AG04450 (cell line): ENCODE measurements at regions not wholly inside any gene's neighbourhood (a gene's known extent, or its start where the extent isn't known, plus 50 kb on each side); places are given as distances from the start of the nearest gene placed in this dataset.
"Not testable (repeated sequence)": the region's sequence is repeated elsewhere in the genome, so short reads cannot be mapped to it uniquely, and the experiment has no call there.

Source experiments
- CTCF ChIA-PET: fragments of 300-600, 350-600 bp; formaldehyde crosslinking; extraction: SDS; loops from one replicate; lab custom pipeline; 2022; ENCODE audit warnings: antibody characterized with exemption, inconsistent platforms; lab: Charles Lee
- POLR2A ChIA-PET: fragments of 350-600 bp; formaldehyde crosslinking; extraction: SDS; loops from one replicate; lab custom pipeline; 2021; ENCODE audit warnings: antibody characterized with exemption, inconsistent platforms; lab: Yijun Ruan, JAX
- DNase-seq: peaks from one replicate; pipeline ENCODE4 v3.0.0-alpha.2; 2011; ENCODE audit warnings: low read depth, low spot score
- H3K27ac ChIP-seq: one replicate; pipeline ENCODE4 v1.5.1; 2012; ENCODE audit warnings: low read depth, low read length, control low read depth
- H3K27me3 ChIP-seq: one replicate; pipeline ENCODE4 v1.6.0; 2012; ENCODE audit warnings: low read length; ENCODE audit not compliant: control insufficient read depth, insufficient read depth
- H3K4me3 ChIP-seq: 2 replicates; pipeline ENCODE4 v1.5.1; 2011; ENCODE audit warnings: mild to moderate bottlenecking, low read depth, low read length, control low read depth
- H3K9me3 ChIP-seq: 2 replicates; pipeline ENCODE4 v1.5.1; 2012; ENCODE audit warnings: low read length; ENCODE audit not compliant: control insufficient read depth, insufficient read depth
- TF ChIP-seq, protein P1 (sequence below): IDR thresholded peaks from 2 replicates; pipeline ENCODE4 v1.5.1; 2011; ENCODE audit warnings: low read depth, low read length, control low read depth, inconsistent platforms

DNA sequence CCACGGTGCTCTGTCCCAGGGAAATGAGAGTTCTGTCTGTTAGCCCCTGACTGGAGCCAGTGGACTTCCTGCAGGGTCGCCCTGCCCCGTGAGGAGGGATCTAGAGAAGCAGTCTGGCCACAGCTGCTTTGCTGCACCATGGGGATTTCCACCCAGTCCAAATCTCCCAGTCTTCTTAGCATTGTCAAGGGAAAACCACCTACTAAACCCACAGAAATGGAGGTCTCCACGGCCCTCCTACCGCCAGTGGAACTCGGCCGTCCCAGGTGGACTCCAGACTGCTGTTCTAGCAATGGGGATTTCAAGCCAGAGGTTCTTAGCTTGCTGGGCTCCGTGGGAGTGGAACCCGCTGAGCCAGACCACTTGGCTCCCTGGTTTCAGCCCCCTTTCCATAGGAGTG, 133.3 kb upstream of the PCDH7 start:
- no peaks in the 10 kb centered on the region; the same call in 1 of the 2 replicates for H3K9me3 ChIP-seq
- H3K27me3 ChIP-seq = no peaks in the 10 kb centered on the region
- DNase-seq = no peak
- ChIA-PET CTCF (no interaction called here), POLR2A (no interaction called here)
- H3K27ac ChIP-seq = no peak overlapping the region
- TF ChIP-seq, protein P1, sequence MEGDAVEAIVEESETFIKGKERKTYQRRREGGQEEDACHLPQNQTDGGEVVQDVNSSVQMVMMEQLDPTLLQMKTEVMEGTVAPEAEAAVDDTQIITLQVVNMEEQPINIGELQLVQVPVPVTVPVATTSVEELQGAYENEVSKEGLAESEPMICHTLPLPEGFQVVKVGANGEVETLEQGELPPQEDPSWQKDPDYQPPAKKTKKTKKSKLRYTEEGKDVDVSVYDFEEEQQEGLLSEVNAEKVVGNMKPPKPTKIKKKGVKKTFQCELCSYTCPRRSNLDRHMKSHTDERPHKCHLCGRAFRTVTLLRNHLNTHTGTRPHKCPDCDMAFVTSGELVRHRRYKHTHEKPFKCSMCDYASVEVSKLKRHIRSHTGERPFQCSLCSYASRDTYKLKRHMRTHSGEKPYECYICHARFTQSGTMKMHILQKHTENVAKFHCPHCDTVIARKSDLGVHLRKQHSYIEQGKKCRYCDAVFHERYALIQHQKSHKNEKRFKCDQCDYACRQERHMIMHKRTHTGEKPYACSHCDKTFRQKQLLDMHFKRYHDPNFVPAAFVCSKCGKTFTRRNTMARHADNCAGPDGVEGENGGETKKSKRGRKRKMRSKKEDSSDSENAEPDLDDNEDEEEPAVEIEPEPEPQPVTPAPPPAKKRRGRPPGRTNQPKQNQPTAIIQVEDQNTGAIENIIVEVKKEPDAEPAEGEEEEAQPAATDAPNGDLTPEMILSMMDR = no peak
- no peak overlapping the region for H3K4me3 ChIP-seq

DNA sequence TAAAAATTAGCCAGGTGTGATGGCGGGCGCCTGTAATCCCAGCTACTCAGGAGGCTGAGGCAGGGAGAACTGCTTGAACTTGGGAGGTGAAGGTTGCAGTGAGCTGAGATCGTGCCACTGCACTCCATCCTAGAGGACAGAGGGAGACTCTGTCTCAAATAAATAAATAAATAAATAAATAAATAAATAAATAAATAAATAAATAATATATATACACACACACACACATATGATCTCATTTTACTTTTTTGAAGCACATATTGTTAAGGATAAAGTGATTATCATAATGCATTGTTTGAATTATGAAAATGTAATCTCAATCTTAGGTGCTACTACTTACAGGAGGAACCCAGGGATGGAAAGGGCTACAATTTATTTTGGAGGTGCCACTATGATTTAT, 130.5 kb upstream of the PCDH7 start:
- H3K4me3 ChIP-seq, H3K27me3 ChIP-seq, H3K9me3 ChIP-seq, DNase-seq, H3K27ac ChIP-seq, POLR2A ChIA-PET, CTCF ChIA-PET: not testable (repeated sequence)

DNA sequence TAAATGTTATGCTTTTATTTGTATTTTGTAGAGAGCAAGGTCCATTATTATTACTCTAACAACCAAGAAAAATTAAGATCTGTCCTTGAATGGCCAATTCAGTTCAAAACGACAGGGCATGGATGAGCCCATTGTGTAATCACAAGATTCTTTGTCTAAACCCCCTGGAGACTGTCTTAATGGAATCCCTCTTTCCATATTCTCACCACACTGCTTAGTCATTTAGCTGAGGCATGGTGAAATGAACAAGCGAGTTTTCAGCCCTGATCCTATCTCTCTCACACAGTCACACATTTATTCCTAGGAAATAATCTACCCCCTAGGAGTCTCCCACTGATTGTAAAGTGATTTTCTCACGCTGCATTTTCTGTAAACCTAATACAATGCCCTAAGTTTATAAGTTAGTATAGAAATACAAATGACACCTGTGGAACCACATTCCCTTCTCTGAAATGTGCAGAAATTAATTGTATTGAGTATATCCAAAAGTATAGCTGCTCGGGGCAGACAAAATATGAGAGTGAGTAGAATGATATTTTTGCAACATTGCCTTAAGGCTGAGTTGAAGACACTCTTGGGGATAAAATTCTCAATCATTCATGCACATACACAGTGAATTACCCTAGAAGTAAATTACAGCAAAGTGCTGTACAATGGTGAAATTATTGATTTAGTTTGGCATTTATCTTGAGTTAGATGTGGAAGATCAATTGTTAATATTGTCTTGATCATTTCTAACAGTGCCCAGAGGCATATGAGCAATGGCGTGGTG, 119.7 kb upstream of the PCDH7 start:
- DNase-seq = no peak
- H3K27ac ChIP-seq = no peak overlapping the region
- no peak overlapping the region for H3K4me3 ChIP-seq
- no peaks in the 10 kb centered on the region for H3K27me3 ChIP-seq
- ChIA-PET POLR2A (no interaction called here), CTCF (no interaction called here)
- TF ChIP-seq, protein P1 = no peak
- H3K9me3 ChIP-seq = no peaks in the 10 kb centered on the region

DNA sequence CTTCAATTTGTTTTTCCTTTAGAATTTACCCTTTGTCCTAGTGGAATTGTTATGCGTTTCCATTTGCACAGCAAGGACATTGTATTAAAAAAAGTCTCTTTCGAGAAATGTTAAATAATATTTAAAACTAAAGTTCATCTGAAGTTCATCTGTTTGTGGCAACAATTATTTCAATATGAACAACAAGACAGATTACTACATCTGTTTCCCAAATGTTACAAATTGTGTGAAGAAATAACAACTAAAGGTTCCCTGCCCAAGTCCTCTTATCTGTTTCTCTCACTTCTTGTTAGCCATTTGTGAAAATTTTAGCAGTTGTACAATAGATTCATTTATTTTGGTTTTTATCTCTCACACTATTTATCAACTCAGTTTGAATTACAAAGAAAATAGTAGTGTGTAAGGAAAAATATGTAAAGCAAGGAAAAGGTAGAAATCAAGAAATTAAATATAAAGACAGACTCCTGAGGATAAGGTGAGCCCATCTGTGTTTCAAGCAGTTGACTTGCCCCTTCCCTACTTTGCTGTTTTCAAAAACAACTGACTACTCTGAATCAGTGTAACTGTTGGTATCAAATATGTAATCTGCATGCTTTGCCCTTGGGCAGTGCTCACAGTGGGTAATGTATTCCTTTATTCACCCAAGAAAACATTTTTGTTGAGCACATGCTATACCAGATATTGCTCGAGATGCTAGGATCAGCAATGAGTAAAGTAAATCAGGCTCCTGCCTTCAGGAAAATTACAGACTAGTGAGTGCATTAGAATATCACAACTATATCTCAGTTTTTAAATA, 118.9 kb upstream of the PCDH7 start:
- TF ChIP-seq, protein P1 = no peak
- Histone ChIP-seq H3K27ac (no peak overlapping the region), H3K9me3 (no peaks in the 10 kb centered on the region), H3K27me3 (no peaks in the 10 kb centered on the region), H3K4me3 (no peak overlapping the region)
- no peak for DNase-seq
- ChIA-PET CTCF (no interaction called here), POLR2A (no interaction called here)

DNA sequence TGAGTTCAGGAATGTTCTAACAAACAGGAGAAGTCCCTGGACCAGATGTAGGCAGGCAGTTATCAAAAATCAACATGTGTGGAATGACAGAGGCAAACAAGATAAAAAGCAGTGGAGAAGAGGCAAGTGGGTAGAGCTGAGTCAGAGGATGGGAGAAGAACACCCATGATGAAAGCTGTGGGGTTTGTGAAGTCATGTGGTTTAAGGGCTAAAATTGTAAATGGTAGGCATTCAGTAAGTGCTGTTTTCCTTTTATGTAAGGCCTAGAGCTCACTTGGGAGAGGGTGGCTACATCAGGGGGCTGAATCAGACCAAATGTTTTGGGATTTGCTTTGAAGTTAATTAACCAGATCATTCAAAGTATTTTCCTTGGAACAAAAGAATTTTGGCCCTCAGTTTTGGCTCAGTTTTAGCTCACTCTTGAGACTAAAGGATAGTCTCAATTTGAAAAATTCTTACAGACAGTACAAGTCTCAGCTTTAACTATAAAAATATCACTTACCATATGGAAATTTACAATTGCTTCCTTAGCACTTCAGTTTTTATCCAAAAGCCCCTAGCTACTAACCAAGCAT, 114.5 kb upstream of the PCDH7 start:
- DNase-seq = no peak
- Histone ChIP-seq H3K27ac (no peak overlapping the region), H3K4me3 (no peak overlapping the region), H3K9me3 (no peaks in the 10 kb centered on the region), H3K27me3 (no peaks in the 10 kb centered on the region)
- CTCF ChIA-PET = no interaction called here
- TF ChIP-seq, protein P1 = no peak
- POLR2A ChIA-PET = no interaction called here
